Panc1 (cell line): ENCODE measurements at regions not wholly inside any gene's neighbourhood (a gene's known extent, or its start where the extent isn't known, plus 50 kb on each side); places are given as distances from the start of the nearest gene placed in this dataset.

Experiments
- CTCF ChIP-seq: fragments of 450-650 bp; IDR thresholded peaks from 2 replicates; pipeline ENCODE4 v1.5.1; 2017; ENCODE audit warnings: mild to moderate bottlenecking
- POLR2AphosphoS5 ChIP-seq: IDR thresholded peaks from 2 replicates; pipeline ENCODE4 v1.6.1; 2012; ENCODE audit warnings: mild to moderate bottlenecking, low read depth, low read length, moderate library complexity
- REST ChIP-seq, 2 experiments: IDR thresholded peaks; 2 replicates each; pipeline ENCODE4 v1.6.1; 2011 to 2012; ENCODE audit warnings: low read depth in 2 of 2, control low read depth in 1 of 2, low read length in 1 of 2, mild to moderate bottlenecking in 1 of 2, moderate library complexity in 1 of 2; ENCODE audit not compliant: insufficient read depth in 1 of 2
- SIN3A ChIP-seq: IDR thresholded peaks from 2 replicates; pipeline ENCODE4 v1.6.1; 2012; ENCODE audit warnings: low read depth, mild to moderate bottlenecking, low read length, moderate library complexity, borderline replicate concordance; ENCODE audit not compliant: insufficient read depth
- TCF7L2 ChIP-seq: IDR thresholded peaks from 2 replicates; pipeline ENCODE4 v1.6.1; 2011; ENCODE audit warnings: mild to moderate bottlenecking, low read depth, low read length, inconsistent platforms

- TF ChIP-seq CTCF (no peak), SIN3A (no peak), REST (IDR thresholded peaks at IDR 0.05; ENCODE audit: insufficient read depth in 1 of 2, low read depth in 2 of 2, low read length in 1 of 2) (no peak), POLR2AphosphoS5 (no peak), TCF7L2 (no peak)
Observed at GRCh38 chr6:133052465-133052864, 188.7 kb upstream of the EYA4 start.
